ENCODE measurements at regions not wholly inside any gene's neighbourhood (a gene's known extent, or its start where the extent isn't known, plus 50 kb on each side); places are given as distances from the start of the nearest gene placed in this dataset.

DNA sequence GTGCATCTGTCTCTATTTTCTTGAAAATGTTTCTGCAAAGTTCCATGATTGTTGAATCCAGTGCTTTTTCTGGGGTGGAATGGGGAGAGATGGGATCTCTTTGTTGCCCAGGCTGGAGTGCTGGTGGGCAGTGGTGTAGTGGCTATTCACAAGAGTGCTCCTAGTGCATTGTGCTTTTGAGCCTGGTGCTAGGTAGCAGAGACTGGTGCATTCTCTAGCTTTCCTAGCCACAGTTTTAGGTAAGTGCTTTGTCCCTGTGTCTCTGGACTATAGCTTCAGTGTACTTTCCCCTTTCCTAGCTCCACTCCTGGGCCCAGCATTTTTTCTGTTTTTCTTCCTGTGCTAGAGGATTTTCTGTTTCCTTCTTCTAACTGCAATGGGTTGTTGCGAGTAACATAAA is 825.6 kb downstream of the SLITRK6 start:
- TF ChIP-seq, protein P1, sequence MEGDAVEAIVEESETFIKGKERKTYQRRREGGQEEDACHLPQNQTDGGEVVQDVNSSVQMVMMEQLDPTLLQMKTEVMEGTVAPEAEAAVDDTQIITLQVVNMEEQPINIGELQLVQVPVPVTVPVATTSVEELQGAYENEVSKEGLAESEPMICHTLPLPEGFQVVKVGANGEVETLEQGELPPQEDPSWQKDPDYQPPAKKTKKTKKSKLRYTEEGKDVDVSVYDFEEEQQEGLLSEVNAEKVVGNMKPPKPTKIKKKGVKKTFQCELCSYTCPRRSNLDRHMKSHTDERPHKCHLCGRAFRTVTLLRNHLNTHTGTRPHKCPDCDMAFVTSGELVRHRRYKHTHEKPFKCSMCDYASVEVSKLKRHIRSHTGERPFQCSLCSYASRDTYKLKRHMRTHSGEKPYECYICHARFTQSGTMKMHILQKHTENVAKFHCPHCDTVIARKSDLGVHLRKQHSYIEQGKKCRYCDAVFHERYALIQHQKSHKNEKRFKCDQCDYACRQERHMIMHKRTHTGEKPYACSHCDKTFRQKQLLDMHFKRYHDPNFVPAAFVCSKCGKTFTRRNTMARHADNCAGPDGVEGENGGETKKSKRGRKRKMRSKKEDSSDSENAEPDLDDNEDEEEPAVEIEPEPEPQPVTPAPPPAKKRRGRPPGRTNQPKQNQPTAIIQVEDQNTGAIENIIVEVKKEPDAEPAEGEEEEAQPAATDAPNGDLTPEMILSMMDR (IDR thresholded peaks at IDR 0.05; ENCODE audit: insufficient read depth, low read length) = no peak
- TF ChIP-seq GABPA (IDR thresholded peaks at IDR 0.05; ENCODE audit: low read depth) (no peak), POLR2AphosphoS5 (IDR thresholded peaks at IDR 0.05; ENCODE audit: low read depth) (no peak)
